ENCODE measurements at regions not wholly inside any gene's neighbourhood (a gene's known extent, or its start where the extent isn't known, plus 50 kb on each side); places are given as distances from the start of the nearest gene placed in this dataset.

- no peak for TF ChIP-seq CTCF (conservative IDR thresholded peaks at IDR 0.05; ENCODE audit: control insufficient read depth, insufficient read depth, low read depth, low read length)
- no peak for DNase-seq (ENCODE audit: low read depth)
- no peak overlapping the region for H3K4me3 ChIP-seq (ENCODE audit: control insufficient read depth, low read depth, low read length)
These were observed 263.8 kb downstream of the NSG2 start for GRCh38 chr5:174309131-174309795.

- TF ChIP-seq CTCF (conservative IDR thresholded peaks at IDR 0.05; ENCODE audit: control insufficient read depth, insufficient read depth, low read depth, low read length) = no peak
- H3K4me3 ChIP-seq (ENCODE audit: control insufficient read depth, low read depth, low read length) = no peak overlapping the region
- DNase-seq (ENCODE audit: low read depth) = no peak
These were observed 264.7 kb downstream of the NSG2 start for GRCh38 chr5:174310243-174310642.

- DNase-seq (ENCODE audit: low read depth) = no peak
- TF ChIP-seq CTCF (conservative IDR thresholded peaks at IDR 0.05; ENCODE audit: control insufficient read depth, insufficient read depth, low read depth, low read length) = no peak
- no peak overlapping the region for H3K4me3 ChIP-seq (ENCODE audit: control insufficient read depth, low read depth, low read length)
These were observed 265.2 kb downstream of the NSG2 start for GRCh38 chr5:174310706-174311105.

GRCh38 chr5:174311121-174311520 is 265.6 kb downstream of the NSG2 start:
- no peak for TF ChIP-seq CTCF (conservative IDR thresholded peaks at IDR 0.05; ENCODE audit: control insufficient read depth, insufficient read depth, low read depth, low read length)
- DNase-seq (ENCODE audit: low read depth) = no peak
- H3K4me3 ChIP-seq (ENCODE audit: control insufficient read depth, low read depth, low read length) = no peak overlapping the region

GRCh38 chr5:174311531-174312269 is 266.2 kb downstream of the NSG2 start:
- peak; percentile 45 for TF ChIP-seq CTCF (conservative IDR thresholded peaks at IDR 0.05; ENCODE audit: control insufficient read depth, insufficient read depth, low read depth, low read length)
- peak; percentile 34 for DNase-seq (ENCODE audit: low read depth)
- peak overlapping the region; percentile 4 for H3K4me3 ChIP-seq (ENCODE audit: control insufficient read depth, low read depth, low read length)

- H3K4me3 ChIP-seq (ENCODE audit: control insufficient read depth, low read depth, low read length) = no peak overlapping the region
- TF ChIP-seq CTCF (conservative IDR thresholded peaks at IDR 0.05; ENCODE audit: control insufficient read depth, insufficient read depth, low read depth, low read length) = no peak
- no peak for DNase-seq (ENCODE audit: low read depth)
These were observed 266.7 kb downstream of the NSG2 start for GRCh38 chr5:174312270-174312617.

All from fibroblast of mammary gland (primary cell).